HCEC 1CT (cell line): ENCODE measurements at regions not wholly inside any gene's neighbourhood (a gene's known extent, or its start where the extent isn't known, plus 50 kb on each side); places are given as distances from the start of the nearest gene placed in this dataset.

Experiments
- DNase-seq: peaks from one replicate; pipeline ENCODE4 v3.0.0-alpha.2; 2017

DNA sequence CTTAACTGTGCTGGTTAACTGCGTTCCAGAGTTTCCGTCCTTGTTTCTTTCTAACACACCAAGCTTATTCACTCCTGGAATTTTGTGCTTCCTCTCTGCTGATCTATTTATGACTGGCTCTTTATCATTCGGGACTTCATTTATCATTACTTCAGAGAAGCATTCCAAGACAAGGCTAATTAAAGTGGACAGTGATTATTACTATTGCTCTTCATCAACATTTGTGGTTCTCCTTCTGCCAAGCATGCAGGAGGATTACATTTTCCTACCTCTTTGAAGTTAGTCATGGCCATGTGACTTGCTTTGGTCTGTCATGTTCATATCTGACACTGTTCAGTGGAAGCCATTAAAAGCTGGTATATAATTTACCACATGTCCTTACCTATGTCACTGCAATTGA lies 172.4 kb upstream of the AGR3 start:
- DNase-seq, result no peak

DNA sequence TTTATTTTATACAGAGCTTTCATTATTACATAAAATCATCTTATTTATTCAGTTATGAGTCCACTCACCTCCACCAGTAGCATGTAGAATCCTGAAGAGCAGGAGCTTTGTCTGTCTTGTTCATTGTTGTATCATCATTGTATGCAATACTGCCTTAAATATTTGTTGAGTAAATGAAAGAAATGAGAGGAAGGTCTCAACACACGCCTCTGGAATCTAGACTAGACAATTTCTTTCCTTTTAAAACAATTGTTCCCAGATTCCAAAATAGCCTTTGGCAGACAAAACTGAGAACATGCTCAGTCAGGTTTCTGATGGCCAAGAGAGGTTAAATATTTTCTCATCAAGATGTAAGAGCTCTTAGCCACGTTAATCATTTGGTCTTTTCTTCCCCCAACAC lies 173.1 kb upstream of the AGR3 start:
- no peak for DNase-seq

DNA sequence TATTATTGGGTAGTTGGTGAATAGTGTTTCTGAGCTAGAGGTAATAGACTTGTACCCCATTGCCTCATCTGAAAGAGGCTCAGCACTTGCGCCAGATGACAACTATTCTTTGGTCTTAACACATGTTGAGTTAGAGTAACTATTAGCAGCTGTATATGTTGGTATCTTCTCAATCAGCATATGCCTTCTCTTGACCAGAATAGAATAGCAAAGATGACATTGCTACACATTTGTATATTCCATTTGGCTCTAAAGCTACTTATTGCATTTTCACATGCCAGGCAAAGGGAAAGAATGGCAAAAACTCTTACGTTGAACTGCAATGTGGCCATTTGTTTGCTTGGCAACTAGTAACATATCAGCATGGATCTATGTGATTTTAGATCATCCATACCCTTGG lies 173.8 kb upstream of the AGR3 start:
- DNase-seq, result no peak

DNA sequence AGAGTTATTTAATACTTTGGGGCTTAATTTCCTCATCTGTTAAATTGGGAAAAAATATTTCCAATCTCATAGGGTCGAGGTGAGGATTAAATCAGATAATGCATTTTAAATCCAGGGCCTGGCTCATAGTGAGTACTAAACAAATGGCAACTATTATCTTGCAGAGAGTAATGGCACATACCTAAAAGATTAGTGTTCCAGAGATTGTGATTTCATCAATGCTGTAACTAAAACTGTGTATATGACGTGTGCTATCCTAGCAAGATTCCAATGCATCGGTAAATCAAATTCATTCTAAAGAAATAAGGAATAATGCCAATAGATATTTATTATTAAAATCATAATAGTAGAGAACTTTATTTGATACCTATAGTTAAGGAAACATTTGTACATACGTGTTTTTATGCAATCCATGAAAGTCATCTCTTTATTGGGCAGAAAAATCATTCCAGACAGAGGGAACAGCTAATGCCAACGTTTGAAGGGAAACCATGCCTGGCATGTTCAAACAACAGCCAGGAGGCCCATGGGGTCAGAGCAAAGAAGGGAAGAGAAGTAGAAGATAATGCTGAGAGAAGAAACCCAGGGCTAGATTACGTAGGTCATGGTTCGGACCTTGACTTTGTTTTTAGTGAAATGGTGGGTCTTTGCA lies 174.8 kb upstream of the AGR3 start:
- DNase-seq, result peak; percentile 74

DNA sequence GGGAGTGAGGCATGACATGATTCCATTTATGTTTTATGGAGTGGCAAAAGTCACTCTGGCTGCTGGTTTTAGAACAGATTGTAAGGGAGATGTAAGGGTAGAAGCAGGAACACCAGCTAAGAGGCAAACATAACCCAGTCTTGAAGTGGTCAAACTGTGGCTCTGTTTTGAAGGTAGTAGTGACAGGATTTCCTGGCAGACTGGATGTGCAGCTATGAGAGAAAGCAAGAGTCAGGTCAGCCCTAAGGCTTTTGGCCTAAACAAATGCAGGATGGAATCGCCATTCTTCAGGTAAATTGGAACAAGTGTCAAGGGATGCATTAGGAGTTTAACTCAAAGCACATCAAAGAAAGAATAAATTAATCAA lies 175.3 kb upstream of the AGR3 start:
- no peak for DNase-seq

DNA sequence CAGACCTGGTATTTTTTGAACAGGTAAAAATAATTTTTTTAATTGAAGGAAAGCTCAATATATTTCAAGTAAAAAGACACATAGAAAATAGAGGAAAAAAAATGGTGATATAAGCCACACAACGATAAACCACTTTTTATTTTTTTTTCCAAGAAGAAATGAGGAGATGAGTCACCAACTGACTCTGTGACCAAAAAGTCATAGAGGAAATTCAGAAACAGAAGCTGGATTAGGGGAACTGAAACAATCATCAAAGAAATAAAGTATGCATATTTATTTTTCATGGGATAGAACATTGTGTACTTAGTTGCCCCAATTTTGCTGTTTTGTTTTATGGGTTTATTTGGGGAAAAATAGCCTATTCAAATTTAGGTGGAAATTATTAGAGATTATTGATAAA lies 176.8 kb upstream of the AGR3 start:
- DNase-seq, result peak; percentile 67

DNA sequence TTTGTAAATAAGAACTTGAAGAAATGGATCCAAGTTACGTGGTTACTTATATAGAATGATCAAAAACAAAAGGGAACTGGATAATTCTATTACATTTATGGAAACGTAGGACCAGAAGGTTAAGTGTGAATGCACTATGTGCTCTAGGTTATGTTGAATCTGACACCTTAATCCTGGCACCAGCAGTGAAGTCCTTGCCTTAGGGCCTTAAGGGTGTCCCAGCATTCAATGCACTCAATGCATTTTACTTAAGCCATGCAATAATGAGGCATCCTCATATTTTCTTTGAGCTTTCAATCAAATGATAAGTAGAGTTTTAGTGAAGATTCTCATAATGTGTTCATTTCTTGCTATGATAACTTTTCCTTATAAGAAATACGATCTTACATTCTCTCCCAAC lies 178.3 kb upstream of the AGR3 start:
- no peak for DNase-seq

DNA sequence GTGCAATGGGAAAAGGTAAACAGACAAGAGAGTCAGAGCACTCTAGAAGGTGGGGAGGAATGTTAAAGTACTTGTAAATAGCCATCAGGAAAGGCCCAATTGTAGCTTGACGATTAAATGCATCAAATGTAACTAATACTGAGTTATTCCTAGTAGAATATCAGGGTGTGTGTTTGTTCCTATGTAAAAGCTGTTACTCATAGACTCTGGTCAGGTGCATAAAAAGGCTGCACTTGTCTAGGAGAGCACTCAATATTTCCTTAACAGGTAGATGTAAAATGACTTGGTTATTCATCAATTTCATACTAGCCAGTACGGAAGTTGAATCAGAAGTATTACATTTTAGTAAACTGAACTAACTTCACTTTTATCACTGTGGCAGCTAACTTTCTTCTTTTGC lies 179.7 kb upstream of the AGR3 start:
- no peak for DNase-seq

DNA sequence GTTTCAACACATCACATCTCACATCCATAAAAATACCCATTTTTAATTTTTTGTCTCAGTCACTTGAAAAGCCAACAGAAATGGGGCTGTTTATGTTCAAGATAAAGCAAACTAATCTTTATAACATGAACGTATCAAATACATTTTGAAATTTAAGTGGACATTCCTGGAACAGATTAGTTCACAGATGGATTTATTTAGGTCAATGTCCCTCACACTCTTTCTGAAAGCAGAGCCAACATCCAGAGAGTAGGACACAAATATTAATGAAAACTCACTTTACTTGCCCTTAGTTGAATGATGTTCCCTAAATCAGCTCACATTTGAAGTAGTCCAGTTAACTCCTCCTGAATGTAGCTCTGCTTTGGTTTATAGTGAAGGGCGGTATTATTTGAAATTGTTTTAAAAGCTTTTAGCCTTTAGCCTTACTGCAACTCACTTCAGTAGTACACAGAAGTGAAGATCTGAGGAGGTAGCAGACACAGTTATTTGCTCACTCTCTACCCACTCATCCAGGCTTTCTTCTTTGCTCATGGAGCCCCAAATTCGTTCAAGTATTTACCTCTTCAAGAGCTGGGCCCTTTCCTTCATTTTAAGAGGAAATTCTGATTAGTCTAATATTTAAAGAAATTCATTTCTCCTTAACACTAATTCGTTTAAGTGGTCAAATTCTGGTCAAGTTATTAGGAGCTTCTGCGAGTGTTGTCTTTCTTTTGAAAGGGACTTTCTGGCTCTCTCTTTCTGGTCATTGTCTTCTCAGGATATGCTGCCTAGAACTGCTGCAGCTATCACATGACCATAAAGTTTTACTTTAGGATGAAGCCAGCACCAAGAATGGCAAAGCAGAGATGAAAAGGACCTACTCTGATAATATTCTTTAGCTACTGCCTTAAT lies 180.6 kb upstream of the AGR3 start:
- DNase-seq, result no peak

DNA sequence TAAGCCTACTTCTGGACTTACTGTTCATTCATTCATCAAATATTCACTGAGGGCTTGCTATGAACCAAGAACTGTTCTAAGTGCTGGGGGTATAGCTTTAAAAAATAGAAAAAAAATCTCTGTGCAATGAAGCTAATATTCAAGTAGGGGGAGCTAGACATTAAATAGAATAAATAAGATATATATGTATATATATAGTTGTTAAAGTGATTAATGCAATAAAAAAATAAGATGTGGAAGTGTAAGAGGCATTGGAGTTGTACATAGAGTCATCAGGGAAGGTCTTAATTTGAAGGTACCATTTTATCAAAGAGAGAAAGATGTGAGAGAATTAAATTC lies 181.2 kb upstream of the AGR3 start:
- peak; percentile 46 for DNase-seq

DNA sequence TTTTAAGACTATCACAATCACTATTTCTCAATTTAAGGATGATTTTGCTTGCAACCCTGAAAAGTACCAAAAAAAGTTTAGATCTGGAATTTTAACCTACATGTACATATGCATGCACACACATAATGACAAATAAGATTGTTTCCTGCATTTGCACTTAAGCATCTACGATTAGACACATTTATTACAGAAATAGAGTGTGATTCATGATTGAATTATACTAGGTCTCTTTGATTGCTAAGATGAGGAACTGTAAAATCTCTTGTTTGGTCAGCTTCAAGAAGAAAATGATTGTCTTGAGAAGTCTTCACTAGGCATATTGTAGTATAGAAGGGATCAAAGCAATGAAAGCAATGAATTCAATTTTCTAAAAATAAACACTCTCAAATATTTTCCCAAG lies 185.9 kb upstream of the AGR3 start:
- no peak for DNase-seq

DNA sequence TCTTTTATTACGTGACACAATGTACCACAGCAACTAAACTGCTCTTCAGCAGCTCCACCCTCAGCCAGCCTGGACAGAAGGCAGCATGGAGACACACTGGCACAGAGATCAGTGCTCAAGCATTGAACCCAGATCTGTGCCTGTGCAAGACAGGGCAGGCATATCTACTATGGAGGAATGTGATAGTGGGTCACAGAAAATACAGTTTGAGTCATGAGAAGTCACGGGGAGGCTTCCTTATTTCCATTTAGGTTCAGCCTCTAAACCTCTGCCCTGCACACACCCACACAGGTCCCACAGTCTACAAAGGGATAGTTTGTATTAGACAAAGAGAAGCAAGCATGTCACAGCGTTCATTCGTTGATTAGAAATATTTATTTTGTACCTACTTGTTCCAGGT lies 187.4 kb upstream of the AGR3 start:
- DNase-seq, result no peak

DNA sequence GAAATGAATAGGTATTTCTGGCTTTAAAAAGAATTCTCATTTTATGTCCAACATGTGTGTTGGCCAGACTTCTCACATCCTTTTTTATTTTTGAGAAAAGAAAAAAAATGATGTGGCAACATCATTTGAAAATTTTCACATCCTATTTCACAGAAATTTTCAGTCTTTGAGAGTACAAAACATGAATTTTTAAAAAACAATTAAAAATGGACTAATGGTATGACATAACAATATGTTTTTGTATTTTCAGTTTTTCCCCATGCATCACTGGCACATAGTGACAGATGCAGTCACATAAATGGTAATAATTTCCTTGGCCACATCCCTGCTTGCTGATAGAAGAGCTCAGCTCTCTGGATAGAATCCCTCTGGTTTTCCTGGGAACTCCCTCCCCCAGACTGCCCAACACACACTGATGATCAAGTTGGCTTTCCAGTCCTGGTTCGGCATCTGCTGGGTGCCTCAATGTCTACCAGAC lies 188.5 kb upstream of the AGR3 start:
- DNase-seq, result no peak

DNA sequence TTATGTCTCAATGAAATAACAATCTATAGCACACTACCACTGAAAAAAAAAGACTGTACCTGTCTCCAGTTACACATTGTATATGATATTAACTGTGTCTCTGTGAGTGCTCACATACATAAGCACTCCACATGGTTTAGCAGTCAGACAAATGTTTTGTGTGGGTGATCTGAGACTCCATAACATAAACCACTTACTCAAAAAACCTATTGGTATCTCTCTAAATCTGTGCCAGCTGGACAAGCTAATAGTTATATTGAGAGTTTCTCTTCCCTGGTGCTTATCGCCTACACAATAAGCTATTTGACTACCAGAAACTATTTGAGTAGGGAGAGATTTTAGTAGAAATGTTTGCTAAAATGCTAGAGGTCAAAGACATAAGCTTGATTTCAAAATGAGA lies 190.1 kb upstream of the AGR3 start:
- DNase-seq, result no peak

DNA sequence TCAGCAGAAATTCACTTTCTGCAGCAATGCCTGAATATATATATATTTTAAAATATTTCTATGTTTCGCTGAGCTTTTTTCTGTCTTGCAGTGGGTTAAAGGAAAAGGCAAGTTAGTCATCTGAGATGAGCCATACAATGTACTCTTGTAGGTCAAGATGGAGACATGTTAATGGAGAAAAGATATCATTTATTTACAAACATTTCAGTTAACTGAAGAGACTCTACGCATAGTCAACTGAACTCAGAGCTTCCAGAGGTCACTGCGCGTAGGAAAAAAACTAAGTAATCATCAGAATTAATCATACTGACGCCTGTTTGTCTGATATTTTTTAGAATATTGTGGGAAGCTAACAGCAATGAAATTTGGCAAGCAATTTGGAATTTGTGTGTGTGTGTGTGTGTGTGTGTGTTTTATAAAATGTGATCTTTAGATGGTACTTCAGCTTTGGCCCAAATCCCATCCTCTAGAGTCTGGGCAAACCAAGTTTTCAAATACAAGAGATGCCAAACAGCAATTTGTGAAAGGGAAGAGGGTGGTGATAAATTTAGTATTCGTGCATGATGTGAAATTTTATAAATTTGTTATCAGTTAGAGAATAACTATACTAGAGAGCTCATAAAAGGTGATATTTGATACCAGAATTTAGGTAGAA lies 193.9 kb upstream of the AGR3 start:
- DNase-seq, result no peak

DNA sequence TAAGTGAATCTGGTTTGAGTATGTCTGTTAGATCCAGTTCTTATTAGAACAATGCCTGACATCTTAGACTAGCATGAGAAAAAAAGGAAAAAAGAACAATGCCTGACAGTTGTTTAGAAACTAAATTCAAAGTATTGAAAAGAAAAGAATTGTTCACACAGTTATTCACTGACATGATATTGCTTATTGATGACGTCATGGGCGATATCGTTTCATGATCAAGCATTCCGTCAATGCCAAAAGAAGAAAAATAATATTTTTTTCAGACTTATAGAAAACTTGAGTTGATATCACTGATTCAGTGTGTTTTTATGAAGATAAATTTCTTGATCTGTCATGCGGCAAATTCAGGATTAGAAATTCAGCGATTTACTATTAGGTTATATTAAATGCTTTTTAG lies 196.5 kb upstream of the AGR3 start:
- DNase-seq, result no peak

DNA sequence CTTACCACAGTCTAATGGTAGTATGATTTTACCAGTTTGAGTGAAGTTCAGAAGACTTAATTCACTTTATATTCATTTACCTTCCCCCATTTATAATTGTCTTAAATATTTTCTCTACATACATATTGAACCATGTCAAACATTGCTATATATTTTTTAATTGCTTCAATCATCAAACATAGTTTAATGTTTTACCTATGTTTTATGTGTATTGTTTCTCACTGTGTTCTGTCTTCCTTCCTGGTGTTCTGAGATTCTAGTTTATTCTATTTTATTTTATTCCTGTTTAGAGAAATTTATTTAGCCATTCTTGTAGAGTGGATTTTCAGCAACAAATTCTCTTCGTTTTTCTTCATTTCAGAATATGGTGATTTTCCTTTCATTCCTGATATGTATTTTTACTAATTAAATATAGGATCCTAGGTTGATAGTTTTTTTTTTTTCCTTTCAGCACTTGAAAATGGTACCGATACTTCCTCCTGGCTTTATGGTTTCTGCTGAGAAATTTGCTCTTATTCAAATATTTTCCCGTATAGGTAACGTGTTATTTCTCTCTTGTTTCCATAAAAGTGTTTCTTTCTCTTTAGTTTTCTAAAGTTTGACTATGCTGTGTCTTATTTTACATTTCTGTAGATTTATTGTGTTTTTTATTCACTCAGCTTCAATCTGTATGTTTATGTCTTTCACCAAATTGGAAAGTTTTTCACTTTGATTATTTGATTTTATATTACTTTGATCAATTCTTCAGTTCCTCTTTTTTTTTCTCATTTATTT lies 201.8 kb upstream of the AGR3 start:
- no peak for DNase-seq

DNA sequence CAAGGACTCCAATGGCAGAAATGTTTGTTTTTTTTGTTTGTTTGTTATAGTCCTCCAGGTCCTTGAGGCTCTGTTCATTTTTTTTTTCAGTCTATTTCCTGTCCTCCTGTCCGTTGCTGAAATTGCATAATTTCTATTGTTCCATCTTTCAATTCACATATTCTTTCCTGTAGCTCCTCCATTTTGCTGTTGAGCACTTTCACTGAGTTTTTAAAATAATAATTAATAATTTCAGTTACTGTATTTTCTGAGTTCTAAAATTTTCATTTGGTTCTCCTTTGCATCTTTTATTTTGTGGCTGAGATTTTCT lies 202.3 kb upstream of the AGR3 start:
- no peak for DNase-seq

DNA sequence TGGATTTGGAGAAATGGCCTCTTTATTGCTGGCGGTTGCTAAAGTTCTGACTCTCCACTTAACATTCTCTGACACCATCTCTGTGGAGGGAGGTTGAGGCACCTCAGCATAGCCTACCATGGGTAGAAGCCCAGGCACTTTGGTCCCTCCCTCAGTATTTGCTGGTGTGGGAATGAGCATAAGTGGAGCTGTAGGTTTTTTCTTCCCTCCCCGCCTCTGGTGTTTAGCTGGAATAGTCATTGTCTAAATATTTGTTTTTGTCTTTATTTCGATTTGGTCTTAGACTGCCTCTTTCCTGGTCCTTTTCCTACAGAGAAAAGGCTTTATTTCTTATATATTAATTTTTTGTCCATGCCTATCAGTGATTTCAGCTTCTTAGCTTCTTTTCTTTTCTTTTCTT lies 203.4 kb upstream of the AGR3 start:
- no peak for DNase-seq

DNA sequence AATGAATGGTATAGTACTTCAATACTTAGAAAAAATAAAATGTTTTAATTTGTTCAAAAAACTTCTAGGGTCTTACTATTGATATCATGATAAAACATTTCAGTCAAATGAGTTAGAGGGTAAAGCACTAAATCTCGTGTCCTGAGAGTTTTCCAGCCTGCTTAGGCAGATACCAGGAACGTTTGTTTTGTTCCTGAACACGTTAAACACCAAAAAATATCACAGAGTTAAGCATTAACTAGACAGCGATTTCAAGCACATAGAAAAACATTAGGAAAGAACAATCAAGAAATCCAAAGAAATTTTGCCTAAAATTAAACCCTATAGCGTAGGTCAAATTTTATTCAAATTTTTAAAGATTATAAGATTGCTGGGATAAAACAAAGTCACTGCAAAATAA lies 204.6 kb upstream of the AGR3 start:
- no peak for DNase-seq

DNA sequence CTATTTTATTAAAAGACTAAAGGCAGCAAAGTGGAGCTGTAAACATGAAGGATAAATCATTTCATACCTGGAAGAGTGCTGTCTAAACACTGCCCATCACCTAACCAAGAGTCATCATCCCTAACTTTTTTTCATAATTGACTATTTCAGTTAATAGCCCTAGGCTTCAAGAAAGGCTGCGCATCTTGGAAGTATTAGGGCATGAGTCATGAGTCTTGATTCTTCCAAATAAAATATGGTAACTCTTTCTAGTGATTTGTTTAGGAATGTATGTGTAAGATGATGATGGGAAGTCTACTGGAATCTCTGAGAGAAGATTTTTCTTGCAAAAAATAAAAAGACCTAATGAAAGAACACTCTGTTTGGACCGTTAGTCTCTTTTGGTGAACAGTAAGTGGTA lies 207.7 kb upstream of the AHR start:
- DNase-seq, result peak; percentile 58

DNA sequence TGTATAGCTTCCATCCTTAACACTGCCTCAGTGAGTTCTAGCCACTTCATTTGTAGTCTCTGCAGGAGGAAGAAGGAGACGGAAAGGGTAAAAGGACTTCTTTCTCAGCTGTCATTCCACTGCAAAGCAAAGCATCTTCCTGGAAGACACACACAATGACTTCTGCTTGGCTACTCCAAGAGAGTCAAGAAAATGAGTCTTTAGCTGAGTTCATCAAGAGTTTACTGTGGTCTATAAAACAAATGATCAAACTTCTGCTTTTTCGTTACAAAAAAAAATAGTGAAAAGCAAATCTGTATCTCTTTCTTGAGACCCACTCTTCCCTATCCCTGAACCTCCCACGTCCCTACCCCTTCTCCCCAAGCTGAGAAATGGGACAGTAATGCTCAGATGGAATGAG lies 205.0 kb upstream of the AHR start:
- no peak for DNase-seq

DNA sequence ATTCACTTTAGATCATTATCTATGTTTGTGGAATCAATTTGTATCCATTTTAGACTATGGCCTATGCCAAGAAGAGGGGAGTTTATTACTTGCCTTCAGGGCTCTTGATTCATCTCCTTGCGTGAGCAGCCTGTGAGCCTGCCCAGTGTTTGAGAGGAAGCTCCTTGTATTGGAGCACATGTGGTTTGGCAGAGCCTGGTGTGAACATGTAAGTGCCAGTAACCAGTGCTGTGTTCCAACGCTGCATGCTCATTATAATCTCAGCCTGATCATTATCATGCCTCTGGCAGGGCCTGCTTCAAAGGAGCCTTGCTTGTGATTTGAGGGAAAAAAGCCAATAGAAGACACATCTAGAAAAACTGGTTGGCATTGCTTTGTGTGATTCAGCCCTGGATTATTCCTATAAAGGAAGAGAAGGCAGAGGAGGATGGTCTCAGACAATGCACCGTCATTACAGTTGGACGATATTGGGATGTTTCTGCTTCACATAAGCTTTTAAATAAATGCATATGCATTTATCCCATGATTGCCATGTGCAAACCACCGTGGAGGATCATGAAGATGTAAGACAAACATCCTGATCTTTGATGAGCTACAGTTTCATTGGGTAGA lies 203.4 kb upstream of the AHR start:
- DNase-seq, result no peak
